HG03139 (cell line): ENCODE measurements at regions not wholly inside any gene's neighbourhood (a gene's known extent, or its start where the extent isn't known, plus 50 kb on each side); places are given as distances from the start of the nearest gene placed in this dataset.

Experiments
- ATAC-seq: cut with Tn5 transposase; IDR thresholded peaks from one replicate; pipeline ENCODE4 v1.9.1; 2021; ENCODE audit not compliant: unreplicated experiment

GRCh38 chr6:40726853-40727252, 139.7 kb upstream of the LRFN2 start:
- ATAC-seq = no peak

GRCh38 chr6:40725390-40725789, 138.2 kb upstream of the LRFN2 start:
- ATAC-seq = no peak

GRCh38 chr6:40724886-40725285, 137.7 kb upstream of the LRFN2 start:
- no peak for ATAC-seq

- no peak for ATAC-seq
Measured at GRCh38 chr6:40723967-40724366, 136.8 kb upstream of the LRFN2 start.

- ATAC-seq = no peak
Measured at GRCh38 chr6:40722553-40723258, 135.5 kb upstream of the LRFN2 start.

GRCh38 chr6:40722091-40722490, 134.9 kb upstream of the LRFN2 start:
- ATAC-seq = no peak

- no peak for ATAC-seq
Measured at GRCh38 chr6:40721271-40721952, 134.2 kb upstream of the LRFN2 start.

- no peak for ATAC-seq
Measured at GRCh38 chr6:40720375-40720748, 133.2 kb upstream of the LRFN2 start.

- ATAC-seq = no peak
Measured at GRCh38 chr6:40719671-40720374, 132.7 kb upstream of the LRFN2 start.

GRCh38 chr6:40718401-40718800, 131.2 kb upstream of the LRFN2 start:
- ATAC-seq = no peak

GRCh38 chr6:40717411-40718057, 130.4 kb upstream of the LRFN2 start:
- ATAC-seq = no peak

GRCh38 chr6:40715570-40716403, 128.6 kb upstream of the LRFN2 start:
- ATAC-seq = no peak

- no peak for ATAC-seq
Measured at GRCh38 chr6:40714576-40715564, 127.7 kb upstream of the LRFN2 start.

GRCh38 chr6:40714143-40714542, 127.0 kb upstream of the LRFN2 start:
- no peak for ATAC-seq

GRCh38 chr6:40713002-40713719, 126.0 kb upstream of the LRFN2 start:
- no peak for ATAC-seq

- ATAC-seq = no peak
Measured at GRCh38 chr6:40710626-40711330, 123.6 kb upstream of the LRFN2 start.

- no peak for ATAC-seq
Measured at GRCh38 chr6:40708049-40708448, 120.9 kb upstream of the LRFN2 start.

GRCh38 chr6:40706178-40706577, 119.0 kb upstream of the LRFN2 start:
- ATAC-seq = no peak
